ENCODE measurements at regions not wholly inside any gene's neighbourhood (a gene's known extent, or its start where the extent isn't known, plus 50 kb on each side); places are given as distances from the start of the nearest gene placed in this dataset.
"Not testable (repeated sequence)": the region's sequence is repeated elsewhere in the genome, so short reads cannot be mapped to it uniquely, and the experiment has no call there.

- no peak for DNase-seq (ENCODE audit: low read depth)
Measured at GRCh38 chrX:46016296-46016695, 528.9 kb downstream of the ZNF674 start.

GRCh38 chrX:46015653-46016052 lies 529.6 kb downstream of the ZNF674 start:
- no peak for DNase-seq (ENCODE audit: low read depth)

- DNase-seq (ENCODE audit: low read depth) = no peak
Measured at GRCh38 chrX:45992402-45993123, 552.7 kb downstream of the ZNF674 start.

GRCh38 chrX:45986971-45987370 lies 558.2 kb downstream of the ZNF674 start:
- DNase-seq (ENCODE audit: low read depth) = peak; percentile 7

- DNase-seq (ENCODE audit: low read depth) = no peak
Measured at GRCh38 chrX:45986081-45986480, 559.1 kb downstream of the ZNF674 start.

- DNase-seq (ENCODE audit: low read depth) = not testable (repeated sequence)
Measured at GRCh38 chrX:45982958-45983727, 562.1 kb downstream of the ZNF674 start.

GRCh38 chrX:45980726-45981125 lies 564.5 kb downstream of the ZNF674 start:
- peak; percentile 6 for DNase-seq (ENCODE audit: low read depth)

GRCh38 chrX:45975633-45976032 lies 569.6 kb downstream of the ZNF674 start:
- no peak for DNase-seq (ENCODE audit: low read depth)

- no peak for DNase-seq (ENCODE audit: low read depth)
Measured at GRCh38 chrX:45972636-45973035, 572.6 kb downstream of the ZNF674 start.

GRCh38 chrX:45959567-45959966 lies 585.7 kb downstream of the ZNF674 start:
- no peak for DNase-seq (ENCODE audit: low read depth)

GRCh38 chrX:45956191-45956870 lies 588.9 kb downstream of the ZNF674 start:
- no peak for DNase-seq (ENCODE audit: low read depth)

- DNase-seq (ENCODE audit: low read depth) = no peak
Measured at GRCh38 chrX:45955661-45956060, 589.6 kb downstream of the ZNF674 start.

- DNase-seq (ENCODE audit: low read depth) = no peak
Measured at GRCh38 chrX:45954026-45954425, 591.2 kb downstream of the ZNF674 start.

GRCh38 chrX:45952030-45952429 lies 593.2 kb downstream of the ZNF674 start:
- no peak for DNase-seq (ENCODE audit: low read depth)

- DNase-seq (ENCODE audit: low read depth) = no peak
Measured at GRCh38 chrX:45935408-45935807, 609.8 kb downstream of the ZNF674 start.

GRCh38 chrX:45912316-45912715 lies 632.9 kb downstream of the ZNF674 start:
- DNase-seq (ENCODE audit: low read depth) = no peak

- no peak for DNase-seq (ENCODE audit: low read depth)
Measured at GRCh38 chrX:45907786-45908185, 637.4 kb downstream of the ZNF674 start.

- no peak for DNase-seq (ENCODE audit: low read depth)
Measured at GRCh38 chrX:45903781-45904201, 641.4 kb downstream of the ZNF674 start.

- DNase-seq (ENCODE audit: low read depth) = peak; percentile 2
Measured at GRCh38 chrX:45900766-45901615, 644.2 kb downstream of the ZNF674 start.

GRCh38 chrX:45894864-45895645 lies 650.2 kb downstream of the ZNF674 start:
- no peak for DNase-seq (ENCODE audit: low read depth)
